OCI-LY1 (cell line): ENCODE measurements at regions not wholly inside any gene's neighbourhood (a gene's known extent, or its start where the extent isn't known, plus 50 kb on each side); places are given as distances from the start of the nearest gene placed in this dataset.

Source experiments
- EZH2 ChIP-seq: fragments of 200-600 bp; sonication (generic), shearing (Covaris generic); IDR thresholded peaks from 2 replicates; pipeline ENCODE4 v1.8.0; 2017; ENCODE audit warnings: borderline replicate concordance, mixed run types, mild to moderate bottlenecking, antibody characterized with exemption, low read length, moderate library complexity, mixed read lengths
- TF ChIP-seq, protein P1 (sequence below): fragments of 200-600 bp; sonication (generic), shearing (Covaris generic); IDR thresholded peaks from 2 replicates; pipeline ENCODE4 v1.5.1; 2017; ENCODE audit warnings: mild to moderate bottlenecking, antibody characterized with exemption, low read length, moderate library complexity, mixed read lengths

DNA sequence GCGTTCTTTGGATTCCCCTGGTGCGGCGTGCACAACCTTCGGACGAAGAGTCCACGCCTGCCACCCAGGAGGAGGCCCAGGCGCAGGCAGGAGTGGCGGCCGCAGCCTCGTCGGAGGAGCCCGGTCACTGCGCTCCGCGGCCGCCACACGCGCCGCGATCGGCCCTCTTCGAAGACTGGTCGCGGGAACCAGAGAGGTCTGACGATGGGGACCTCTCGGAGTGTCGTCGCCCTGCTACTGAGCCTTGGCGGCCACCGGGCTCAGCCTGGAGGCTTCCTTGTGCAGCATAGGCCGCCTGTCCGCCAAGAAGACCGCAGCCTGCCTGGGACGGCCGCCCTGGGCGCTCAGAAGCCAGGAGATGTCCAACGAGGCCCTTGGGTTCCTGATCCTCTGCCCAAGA is 112.5 kb upstream of the SELENOP start:
- TF ChIP-seq, protein P1, sequence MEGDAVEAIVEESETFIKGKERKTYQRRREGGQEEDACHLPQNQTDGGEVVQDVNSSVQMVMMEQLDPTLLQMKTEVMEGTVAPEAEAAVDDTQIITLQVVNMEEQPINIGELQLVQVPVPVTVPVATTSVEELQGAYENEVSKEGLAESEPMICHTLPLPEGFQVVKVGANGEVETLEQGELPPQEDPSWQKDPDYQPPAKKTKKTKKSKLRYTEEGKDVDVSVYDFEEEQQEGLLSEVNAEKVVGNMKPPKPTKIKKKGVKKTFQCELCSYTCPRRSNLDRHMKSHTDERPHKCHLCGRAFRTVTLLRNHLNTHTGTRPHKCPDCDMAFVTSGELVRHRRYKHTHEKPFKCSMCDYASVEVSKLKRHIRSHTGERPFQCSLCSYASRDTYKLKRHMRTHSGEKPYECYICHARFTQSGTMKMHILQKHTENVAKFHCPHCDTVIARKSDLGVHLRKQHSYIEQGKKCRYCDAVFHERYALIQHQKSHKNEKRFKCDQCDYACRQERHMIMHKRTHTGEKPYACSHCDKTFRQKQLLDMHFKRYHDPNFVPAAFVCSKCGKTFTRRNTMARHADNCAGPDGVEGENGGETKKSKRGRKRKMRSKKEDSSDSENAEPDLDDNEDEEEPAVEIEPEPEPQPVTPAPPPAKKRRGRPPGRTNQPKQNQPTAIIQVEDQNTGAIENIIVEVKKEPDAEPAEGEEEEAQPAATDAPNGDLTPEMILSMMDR = no peak
- no peak for TF ChIP-seq EZH2
